HepG2 (cell line): ENCODE measurements at regions not wholly inside any gene's neighbourhood (a gene's known extent, or its start where the extent isn't known, plus 50 kb on each side); places are given as distances from the start of the nearest gene placed in this dataset.

Experiments used
- ATAC-seq: fragments of 200-7000 bp; cut with Tn5 transposase; 3 replicates; pipeline ENCODE4 v1.9.1; 2020; ENCODE audit warnings: mild to moderate bottlenecking, moderate library complexity
- BruUV-seq: library from RNA; stranded (reverse); fragments of 400-500 nt; replicated peaks from 2 replicates; lab custom pipeline; 2021; lab: Mats Ljungman, UMichigan
- CTCF ChIA-PET: fragments of 300-600 bp; formaldehyde crosslinking; extraction: SDS; loops from one replicate; lab custom pipeline; 2021; ENCODE audit warnings: low total read pairs, inconsistent platforms, low intra/inter-chr PET ratio; lab: Yijun Ruan, JAX
- POLR2A ChIA-PET: fragments of 350-600 bp; sonication (Branson Sonifier 250); formaldehyde crosslinking; loops from one replicate; lab custom pipeline; 2020; ENCODE audit warnings: antibody characterized with exemption, inconsistent platforms; lab: Yijun Ruan, JAX
- DNase-seq: peaks from one replicate; pipeline ENCODE4 v3.0.0-alpha.2; 2015; ENCODE audit warnings: low spot score
- FAIRE-seq: peaks from 3 replicates; lab custom pipeline; 2011; peaks lifted over from hg19 to GRCh38; lab: Jason Lieb, UNC
- H2AFZ ChIP-seq: one replicate; pipeline ENCODE4 v1.6.1; 2011; ENCODE audit warnings: low read length, inconsistent platforms
- H3K27ac ChIP-seq: fragments of 300-600 bp; 3 replicates; pipeline ENCODE4 v1.8.0; 2011; ENCODE audit warnings: mixed run types, mild to moderate bottlenecking, mixed read lengths, low read length, inconsistent platforms; ENCODE audit not compliant: insufficient read depth; ENCODE audit errors: extremely low read length
- H3K27me3 ChIP-seq, 2 experiments: fragments of 200-600 bp in 1 of 2; 2 replicates in 1 of 2; 3 replicates in 1 of 2; pipeline versions ENCODE4 v1.6.0 to v1.8.0; 2011; ENCODE audit warnings: low read length in 2 of 2, mild to moderate bottlenecking in 2 of 2, moderate library complexity in 2 of 2, inconsistent platforms in 1 of 2; ENCODE audit not compliant: insufficient read depth in 2 of 2, control insufficient read depth in 1 of 2
- H3K36me3 ChIP-seq, 2 experiments: fragments of 200-600 bp in 1 of 2; replicated peaks in 1 of 2; 2 replicates in 1 of 2; 3 replicates in 1 of 2; pipeline versions ENCODE4 v1.5.1 to v1.8.0; 2011; ENCODE audit warnings: low read length in 2 of 2, inconsistent platforms in 1 of 2; ENCODE audit not compliant: insufficient read depth in 2 of 2, control insufficient read depth in 1 of 2
- H3K4me1 ChIP-seq: 2 replicates; pipeline ENCODE4 v1.5.1; 2012; ENCODE audit warnings: low read length, inconsistent platforms; ENCODE audit not compliant: insufficient read depth
- H3K4me2 ChIP-seq: 2 replicates; pipeline ENCODE4 v1.6.0; 2011; ENCODE audit warnings: low read depth, low read length, inconsistent platforms
- H3K4me3 ChIP-seq, 3 experiments: fragments of 200-600 bp in 1 of 3; sonication (generic), shearing (Covaris generic) in 1 of 3; replicated peaks in 1 of 3; 2 replicates each; pipeline ENCODE4 v1.5.1; 2011 to 2016; ENCODE audit warnings: low read length in 3 of 3, inconsistent platforms in 2 of 3, low read depth in 2 of 3, mild to moderate bottlenecking in 2 of 3, control low read depth in 1 of 3, mixed read lengths in 1 of 3; ENCODE audit not compliant: insufficient read depth in 1 of 3
- H3K79me2 ChIP-seq: one replicate; pipeline ENCODE4 v1.6.1; 2011; ENCODE audit warnings: low read length, inconsistent platforms; ENCODE audit not compliant: insufficient read depth
- H3K9ac ChIP-seq: 2 replicates; pipeline ENCODE4 v1.6.0; 2011; ENCODE audit warnings: mild to moderate bottlenecking, low read depth, low read length, inconsistent platforms; ENCODE audit not compliant: insufficient read depth
- H3K9me3 ChIP-seq: 2 replicates; pipeline ENCODE4 v1.5.1; 2012; ENCODE audit warnings: mild to moderate bottlenecking, low read length
- H4K20me1 ChIP-seq: 2 replicates; pipeline ENCODE4 v1.6.0; 2011; ENCODE audit warnings: inconsistent platforms, mild to moderate bottlenecking, low read length, moderate library complexity; ENCODE audit not compliant: insufficient read depth
- ATF3 ChIP-seq: sonication (generic); formaldehyde crosslinking; IDR thresholded peaks from 2 replicates; pipeline ENCODE4 v1.4.0; 2020; ENCODE audit warnings: missing genetic modification reagents
- CHD2 ChIP-seq: IDR thresholded peaks from 2 replicates; pipeline ENCODE4 v1.6.1; 2011; ENCODE audit warnings: low read depth, low read length, improper control_type of control experiment
- FUBP1 ChIP-seq: sonication (generic); formaldehyde crosslinking; IDR thresholded peaks from 2 replicates; pipeline ENCODE4 v1.5.1; 2020; ENCODE audit warnings: missing genetic modification reagents, mild to moderate bottlenecking, borderline replicate concordance
- HOXA9 ChIP-seq: sonication (generic); formaldehyde crosslinking; IDR thresholded peaks from 2 replicates; pipeline ENCODE4 v1.8.1; 2022; ENCODE audit warnings: missing genetic modification reagents, mild to moderate bottlenecking, moderate library complexity, borderline replicate concordance
- JUND ChIP-seq: sonication (generic); formaldehyde crosslinking; IDR thresholded peaks from 2 replicates; pipeline ENCODE4 v1.8.0; 2022; ENCODE audit warnings: mild to moderate bottlenecking, missing genetic modification reagents
- NAIF1 ChIP-seq: sonication (generic); formaldehyde crosslinking; IDR thresholded peaks from 2 replicates; pipeline ENCODE4 v1.5.0; 2020; ENCODE audit warnings: mild to moderate bottlenecking, missing genetic modification reagents, borderline replicate concordance
- RAD51 ChIP-seq: fragments of 450-650 bp; IDR thresholded peaks from 2 replicates; pipeline ENCODE4 v1.6.1; 2016; ENCODE audit warnings: borderline replicate concordance
- SCMH1 ChIP-seq: sonication (generic); formaldehyde crosslinking; IDR thresholded peaks from 2 replicates; pipeline ENCODE4 v1.9.0; 2021; ENCODE audit warnings: missing genetic modification reagents, mild to moderate bottlenecking, borderline replicate concordance
- TERF1 ChIP-seq: sonication (generic); formaldehyde crosslinking; IDR thresholded peaks from 2 replicates; pipeline ENCODE4 v1.8.0; 2022; ENCODE audit warnings: mild to moderate bottlenecking, missing genetic modification reagents, moderate library complexity
- ZNF235 ChIP-seq: sonication (generic); formaldehyde crosslinking; IDR thresholded peaks from 2 replicates; pipeline ENCODE4 v1.8.1; 2023; ENCODE audit warnings: mild to moderate bottlenecking, missing genetic modification reagents, borderline replicate concordance
- ZNF546 ChIP-seq: sonication (generic); formaldehyde crosslinking; conservative IDR thresholded peaks from 2 replicates; pipeline ENCODE4 v1.8.1; 2023; ENCODE audit warnings: mild to moderate bottlenecking, missing genetic modification reagents
- ZNF547 ChIP-seq: sonication (generic); formaldehyde crosslinking; IDR thresholded peaks from 2 replicates; pipeline ENCODE4 v1.5.1; 2020; ENCODE audit warnings: mild to moderate bottlenecking, missing genetic modification reagents
- ZNF574 ChIP-seq: sonication (generic); formaldehyde crosslinking; IDR thresholded peaks from 2 replicates; pipeline ENCODE4 v1.4.0; 2020; ENCODE audit warnings: missing genetic modification reagents
- ZNF773 ChIP-seq: sonication (generic); formaldehyde crosslinking; IDR thresholded peaks from 2 replicates; pipeline ENCODE4 v1.4.0; 2020; ENCODE audit warnings: missing genetic modification reagents, borderline replicate concordance
- ZSCAN20 ChIP-seq: sonication (generic); formaldehyde crosslinking; IDR thresholded peaks from 2 replicates; pipeline ENCODE4 v1.4.0; 2020; ENCODE audit warnings: missing genetic modification reagents, mild to moderate bottlenecking, borderline replicate concordance
- in situ Hi-C: cut with HindIII; loops from 2 replicates; pipeline ENCODE4 v1.10.0; 2017; ENCODE audit warnings: low pct_unique_long_range_greater_than_20kb; ENCODE audit not compliant: extremely low pct_ligation_motif_present
- intact Hi-C: fragments of 100-400 bp; cut with micrococcal nuclease; formaldehyde crosslinking; loops from one replicate; pipeline ENCODE4 v1.10.0; 2022; ENCODE audit not compliant: unreplicated experiment

GRCh38 chr7:113013761-113014449 lies 72.7 kb downstream of the GPR85 start:
- no peak for FAIRE-seq
- Histone ChIP-seq H3K27ac (no peak overlapping the region), H3K9ac (no peak overlapping the region), H3K9me3 (no peaks in the 10 kb centered on the region), H2AFZ (no peak overlapping the region), H4K20me1 (no peaks in the 10 kb centered on the region), H3K4me1 (no peaks in the 10 kb centered on the region), H3K36me3 (no peaks in the 10 kb centered on the region), H3K79me2 (no peaks in the 10 kb centered on the region), H3K27me3 (no peaks in the 10 kb centered on the region), H3K4me3 (no peak overlapping the region), H3K4me2 (no peak overlapping the region)
- TF ChIP-seq RAD51 (no peak), ZSCAN20 (no peak), FUBP1 (no peak), NAIF1 (CRISPR knock-in tag) (no peak), HOXA9 (CRISPR knock-in tag) (no peak), CHD2 (no peak), ZNF546 (CRISPR knock-in tag) (no peak), ZNF235 (CRISPR knock-in tag) (no peak), JUND (CRISPR knock-in tag) (no peak), ZNF574 (CRISPR knock-in tag) (no peak), TERF1 (CRISPR knock-in tag) (no peak), ZNF547 (CRISPR knock-in tag) (no peak), ATF3 (CRISPR knock-in tag) (no peak), ZNF773 (no peak), SCMH1 (no peak)
- in situ Hi-C loops: loop anchor here (25.0 kb wide), 1 partner anchor 273 kb away; no protein-coding TSS in a partner anchor
- ATAC-seq: no peak
- no TSS peak for BruUV-seq
- DNase-seq: no peak
- CTCF ChIA-PET: no interaction called here
- intact Hi-C loops: no loop called here
- POLR2A ChIA-PET: no interaction called here
